ENCODE measurements at regions not wholly inside any gene's neighbourhood (a gene's known extent, or its start where the extent isn't known, plus 50 kb on each side); places are given as distances from the start of the nearest gene placed in this dataset.

GRCh38 chr22:22071455-22071854 lies 88.9 kb upstream of the TOP3B start (continued):
- TF ChIP-seq TAF1 (conservative IDR thresholded peaks at IDR 0.05) = no peak
- no peak for TF ChIP-seq NR2F2 (IDR thresholded peaks at IDR 0.05)

DNA sequence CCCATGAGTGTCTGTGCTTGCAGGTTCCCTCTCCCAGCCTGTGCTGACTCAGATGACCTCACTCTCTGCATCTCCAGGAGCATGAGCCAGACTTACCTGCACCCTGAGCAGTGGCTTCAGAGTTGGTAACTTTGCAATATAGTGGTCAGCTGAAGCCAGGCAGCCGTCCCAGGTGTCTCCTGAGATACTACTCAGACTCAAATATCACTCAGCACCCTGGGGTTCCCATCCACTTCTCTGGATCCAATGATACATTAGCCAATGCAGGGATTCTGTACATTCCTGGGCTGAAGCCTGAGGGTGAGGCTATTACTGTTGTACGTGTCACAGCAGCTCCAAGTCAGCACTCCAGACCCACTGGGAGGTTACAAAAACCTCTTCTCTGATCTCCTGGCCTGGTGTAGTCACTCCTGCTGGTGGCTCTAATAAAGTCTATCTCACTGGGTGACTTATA lies 87.8 kb upstream of the TOP3B start:
- Histone ChIP-seq H3K9me3 (ENCODE audit: control insufficient read depth in 4 of 4, low read length in 3 of 4) (no peaks in the 10 kb centered on the region), H3K4me3 (ENCODE audit: low read depth in 1 of 3, low read length in 3 of 3) (no peak overlapping the region), H3K36me3 (ENCODE audit: control insufficient read depth in 4 of 4, insufficient read depth in 3 of 4, low read depth in 1 of 4, low read length in 3 of 4) (no peaks in the 10 kb centered on the region), H3K27ac (ENCODE audit: low read depth in 1 of 2, low read length in 2 of 2) (no peak overlapping the region), H3K4me1 (ENCODE audit: control insufficient read depth in 4 of 4, insufficient read depth in 4 of 4, low read length in 3 of 4) (peaks cover 14 to 30% (median 28%) of the 10 kb centered on the region in 4 donors), H3K9ac (ENCODE audit: low read depth in 1 of 2, low read length in 2 of 2) (no peak overlapping the region), H3K27me3 (ENCODE audit: control insufficient read depth in 4 of 4, insufficient read depth in 4 of 4, low read length in 3 of 4) (no peaks in the 10 kb centered on the region)
- DNase-seq (ENCODE audit: low spot score) = no peak
- 87% methylated on average over 2 of the region's 2 CpGs for WGBS
- TF ChIP-seq, protein P1, sequence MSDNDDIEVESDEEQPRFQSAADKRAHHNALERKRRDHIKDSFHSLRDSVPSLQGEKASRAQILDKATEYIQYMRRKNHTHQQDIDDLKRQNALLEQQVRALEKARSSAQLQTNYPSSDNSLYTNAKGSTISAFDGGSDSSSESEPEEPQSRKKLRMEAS (IDR thresholded peaks at IDR 0.05) = no peak
- TF ChIP-seq GABPA (IDR thresholded peaks at IDR 0.05 in 1 of 2, conservative IDR thresholded peaks at IDR 0.05 in 1 of 2) (no peak), ZBTB33 (IDR thresholded peaks at IDR 0.05) (no peak), TAF1 (conservative IDR thresholded peaks at IDR 0.05) (no peak)

DNA sequence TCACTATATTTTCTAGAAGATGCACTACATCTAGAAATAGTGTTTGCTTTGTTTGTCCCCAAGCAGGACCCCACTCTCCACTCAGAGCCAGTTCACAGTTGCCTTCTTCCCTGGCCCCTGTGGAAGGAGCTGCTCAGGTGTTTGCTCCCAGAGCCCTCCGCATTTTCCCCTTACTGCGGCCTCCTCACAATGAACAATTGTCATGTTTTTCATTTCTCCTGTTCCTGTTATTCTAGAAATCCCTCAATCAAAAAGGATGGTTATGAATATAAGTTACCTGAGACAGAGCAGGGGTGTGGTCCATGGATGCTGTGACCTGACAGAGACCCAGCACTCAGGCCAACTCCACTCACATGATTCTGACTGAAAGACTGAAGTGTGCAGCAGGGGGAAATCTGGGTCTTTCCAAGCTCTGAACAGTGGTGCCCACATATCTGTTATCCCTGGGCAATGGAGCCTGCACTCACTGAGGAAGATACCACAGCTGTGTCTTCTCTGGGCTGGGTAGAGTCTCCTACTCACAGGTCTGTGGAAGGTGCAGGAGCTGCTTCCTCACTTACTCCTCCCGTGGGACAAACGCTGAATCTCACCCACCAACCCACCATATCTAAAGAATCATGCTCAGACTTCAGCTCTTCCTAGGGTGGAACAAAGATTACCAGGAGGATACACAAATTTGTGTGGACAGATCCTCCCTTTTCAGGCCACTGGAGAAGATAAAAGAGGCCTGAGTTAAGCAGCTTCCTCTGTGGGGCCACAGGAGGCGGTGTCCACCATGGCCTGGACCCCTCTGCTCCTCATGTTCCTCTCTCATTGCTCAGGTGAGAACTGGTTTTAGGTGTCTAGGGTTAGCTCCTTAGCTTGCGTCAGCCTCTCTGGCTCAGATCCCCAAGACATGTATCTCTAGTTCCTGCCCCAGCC lies 87.1 kb upstream of the TOP3B start:
- Histone ChIP-seq H3K27ac (ENCODE audit: low read depth in 1 of 2, low read length in 2 of 2) (no peak overlapping the region), H3K9me3 (ENCODE audit: control insufficient read depth in 4 of 4, low read length in 3 of 4) (no peaks in the 10 kb centered on the region), H3K4me3 (ENCODE audit: low read depth in 1 of 3, low read length in 3 of 3) (no peak overlapping the region), H3K4me1 (ENCODE audit: control insufficient read depth in 4 of 4, insufficient read depth in 4 of 4, low read length in 3 of 4) (peaks cover 11 to 23% (median 21%) of the 10 kb centered on the region in 4 donors), H3K36me3 (ENCODE audit: control insufficient read depth in 4 of 4, insufficient read depth in 3 of 4, low read depth in 1 of 4, low read length in 3 of 4) (no peaks in the 10 kb centered on the region), H3K9ac (ENCODE audit: low read depth in 1 of 2, low read length in 2 of 2) (no peak overlapping the region), H3K27me3 (ENCODE audit: control insufficient read depth in 4 of 4, insufficient read depth in 4 of 4, low read length in 3 of 4) (no peaks in the 10 kb centered on the region)
- 95% methylated on average over 6 of the region's 6 CpGs for WGBS
- TF ChIP-seq JUND (IDR thresholded peaks at IDR 0.05) = no peak
- TF ChIP-seq ZBTB33 (IDR thresholded peaks at IDR 0.05) = no peak
- TF ChIP-seq GABPA (IDR thresholded peaks at IDR 0.05 in 1 of 2, conservative IDR thresholded peaks at IDR 0.05 in 1 of 2) = no peak
- no peak for TF ChIP-seq RXRA (IDR thresholded peaks at IDR 0.05)
- TF ChIP-seq, protein P2, sequence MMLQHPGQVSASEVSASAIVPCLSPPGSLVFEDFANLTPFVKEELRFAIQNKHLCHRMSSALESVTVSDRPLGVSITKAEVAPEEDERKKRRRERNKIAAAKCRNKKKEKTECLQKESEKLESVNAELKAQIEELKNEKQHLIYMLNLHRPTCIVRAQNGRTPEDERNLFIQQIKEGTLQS (IDR thresholded peaks at IDR 0.05) = no peak
- no peak for TF ChIP-seq EGR1 (IDR thresholded peaks at IDR 0.05; ENCODE audit: low read depth in 2 of 2)
- no peak for TF ChIP-seq YY1 (IDR thresholded peaks at IDR 0.05)
- TF ChIP-seq NR2F2 (IDR thresholded peaks at IDR 0.05) = no peak
- no peak for TF ChIP-seq RAD21 (IDR thresholded peaks at IDR 0.05)
- no peak for TF ChIP-seq FOXA2 (IDR thresholded peaks at IDR 0.05)
- TF ChIP-seq, protein P1 (IDR thresholded peaks at IDR 0.05) = no peak
- no peak for TF ChIP-seq HNF4G (IDR thresholded peaks at IDR 0.05)
- no peak for TF ChIP-seq FOXA1 (IDR thresholded peaks at IDR 0.05)
- no peak for TF ChIP-seq SP1 (IDR thresholded peaks at IDR 0.05)
- TF ChIP-seq CTCF (IDR thresholded peaks at IDR 0.05; ENCODE audit: low read depth, low read length, missing input control) = no peak
- no peak for TF ChIP-seq REST (IDR thresholded peaks at IDR 0.05)
- TF ChIP-seq HNF4A (conservative IDR thresholded peaks at IDR 0.05) = no peak
- no peak for DNase-seq (ENCODE audit: low spot score)
